HG03354 (cell line): ENCODE measurements at regions not wholly inside any gene's neighbourhood (a gene's known extent, or its start where the extent isn't known, plus 50 kb on each side); places are given as distances from the start of the nearest gene placed in this dataset.

Experiments used
- ATAC-seq: cut with Tn5 transposase; IDR thresholded peaks from one replicate; pipeline ENCODE4 v1.9.1; 2021; ENCODE audit warnings: mild to moderate bottlenecking; ENCODE audit not compliant: unreplicated experiment, poor library complexity, severe bottlenecking

- ATAC-seq: no peak
Measured at GRCh38 chr12:125262851-125263250, 197.6 kb downstream of the AACS start.

- ATAC-seq: no peak
Measured at GRCh38 chr12:125263385-125263784, 198.2 kb downstream of the AACS start.

GRCh38 chr12:125267114-125267513 lies 201.9 kb downstream of the AACS start:
- no peak for ATAC-seq

DNA sequence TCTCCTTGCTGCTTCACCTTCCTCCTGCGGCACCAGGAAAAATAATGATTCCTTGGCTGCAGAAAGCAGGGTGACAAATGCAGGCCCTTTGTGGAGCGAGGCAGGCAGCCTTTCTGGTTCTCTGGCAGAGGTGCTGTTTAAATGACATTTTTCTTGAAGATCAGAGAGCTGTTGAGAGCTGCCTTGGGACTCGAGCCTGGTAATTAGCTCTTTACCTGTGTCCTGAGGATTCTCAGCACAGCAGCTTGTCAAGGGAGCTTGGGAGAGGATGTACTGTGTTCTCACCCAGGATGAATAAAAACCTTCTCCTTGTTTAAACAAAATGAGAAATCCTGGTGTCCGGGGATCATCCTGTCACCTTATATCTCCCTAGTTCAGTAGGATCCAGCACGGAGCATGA lies 204.0 kb downstream of the AACS start:
- ATAC-seq: no peak

DNA sequence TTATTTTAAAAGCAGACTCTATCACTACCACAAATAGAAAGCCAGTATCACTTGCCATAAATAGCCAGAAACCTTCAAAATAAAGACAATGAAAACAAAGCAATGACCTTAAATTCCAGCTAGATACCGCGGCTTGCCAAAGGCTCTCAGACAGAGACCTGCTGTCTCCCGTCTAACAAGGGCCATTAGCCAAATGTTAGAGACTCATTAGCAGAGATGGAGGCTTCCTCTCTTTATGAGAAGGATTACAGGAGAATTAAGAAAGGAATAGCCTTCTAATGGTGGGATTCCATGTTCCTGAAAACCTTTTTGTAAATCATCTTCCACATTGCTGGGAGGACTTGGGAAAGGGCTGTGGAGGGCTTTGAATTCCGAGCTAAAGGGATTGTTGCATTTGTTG lies 206.7 kb downstream of the AACS start:
- no peak for ATAC-seq

- no peak for ATAC-seq
Measured at GRCh38 chr12:125272383-125272933, 207.2 kb downstream of the AACS start.

GRCh38 chr12:125276567-125276966 lies 211.3 kb downstream of the AACS start:
- ATAC-seq: no peak

DNA sequence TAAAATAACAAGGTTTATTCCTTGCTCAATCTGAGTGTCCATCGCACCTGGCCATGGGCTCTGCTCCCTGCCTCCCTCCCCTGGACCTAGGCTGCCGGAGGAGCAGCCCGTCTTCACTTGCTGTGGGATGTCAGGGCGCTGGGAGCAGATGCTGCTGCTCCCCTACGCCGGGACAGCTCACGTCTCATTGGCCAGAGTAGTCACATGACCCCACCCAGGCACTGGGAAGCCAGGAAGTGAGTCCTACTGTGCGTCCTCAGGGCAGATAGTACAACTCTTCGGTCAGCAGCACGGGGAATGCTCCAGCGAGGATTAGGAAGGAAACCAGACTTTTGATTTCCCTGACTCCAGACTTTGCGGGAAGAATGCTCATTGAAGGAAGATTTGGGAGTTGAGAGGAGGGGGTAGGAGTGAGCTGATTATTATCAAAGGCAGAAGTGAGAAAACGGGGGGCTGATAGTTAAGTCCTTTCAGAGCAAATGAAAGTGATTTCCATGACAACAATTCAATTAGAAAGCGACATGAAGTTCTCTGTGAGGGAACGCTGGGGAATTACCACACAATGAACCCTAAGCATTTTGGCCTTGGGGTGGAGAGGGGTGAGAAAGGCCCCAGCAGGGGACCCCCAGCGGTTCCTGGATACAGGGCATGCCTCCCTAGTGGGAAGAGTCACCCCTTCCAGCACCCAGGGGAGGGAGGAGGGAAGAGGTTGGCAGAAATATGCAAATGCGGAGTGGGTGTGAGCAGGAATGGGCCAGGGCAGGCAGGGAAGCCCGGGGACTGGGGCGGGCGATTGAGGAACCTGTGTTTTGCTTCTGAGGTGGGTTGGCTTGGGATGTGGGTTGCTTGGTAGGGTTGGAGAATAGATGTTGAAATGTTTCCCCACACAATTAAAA lies 215.5 kb downstream of the AACS start:
- no peak for ATAC-seq

- no peak for ATAC-seq
Measured at GRCh38 chr12:125282921-125283320, 217.7 kb downstream of the AACS start.

DNA sequence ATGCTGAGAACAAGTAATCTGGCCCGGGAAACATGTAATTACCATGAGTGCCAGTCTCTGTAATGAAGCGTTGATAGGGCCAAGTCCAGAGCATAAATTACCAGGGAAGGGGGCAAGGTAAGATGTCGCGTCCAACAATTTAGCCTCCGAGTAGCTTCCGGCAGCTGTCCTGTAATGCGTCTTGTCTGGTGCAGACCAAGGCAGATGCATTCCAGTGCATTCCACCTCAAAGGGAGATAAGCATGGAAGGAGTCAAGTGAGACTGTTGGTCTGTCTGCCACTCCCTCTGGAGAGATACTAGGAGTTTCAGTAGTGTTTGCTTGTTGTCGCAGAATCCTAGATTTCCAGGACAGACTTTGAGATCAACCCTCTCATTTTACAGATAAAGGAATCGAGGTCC lies 218.3 kb downstream of the AACS start:
- ATAC-seq: no peak

GRCh38 chr12:125284087-125284486 lies 218.9 kb downstream of the AACS start:
- ATAC-seq: no peak

GRCh38 chr12:125284945-125285685 lies 219.9 kb downstream of the AACS start:
- peak; percentile 53 for ATAC-seq

- ATAC-seq: no peak
Measured at GRCh38 chr12:125286005-125286727, 220.9 kb downstream of the AACS start.

GRCh38 chr12:125287155-125287847 lies 222.1 kb downstream of the AACS start:
- ATAC-seq: peak; percentile 45

GRCh38 chr12:125288931-125289928 lies 224.0 kb downstream of the AACS start:
- ATAC-seq: no peak

DNA sequence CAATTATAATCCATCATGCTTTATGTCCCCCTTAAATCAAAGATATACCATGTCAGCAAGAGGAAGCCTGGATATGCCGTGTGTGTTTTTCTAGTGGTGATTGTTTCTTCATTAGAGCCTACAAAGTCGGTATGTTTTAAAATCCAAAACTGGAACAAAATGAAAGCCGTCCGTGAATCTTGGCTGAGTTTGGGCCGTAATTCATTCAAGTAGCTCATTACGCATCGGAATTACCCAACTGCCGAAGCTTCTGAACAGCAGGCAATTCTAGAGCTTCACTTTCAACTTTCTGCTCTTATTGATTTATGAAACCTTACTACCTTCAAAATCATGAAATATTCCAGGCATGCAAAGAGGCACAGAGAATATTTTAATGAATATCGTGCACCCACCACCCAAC lies 224.7 kb downstream of the AACS start:
- no peak for ATAC-seq

GRCh38 chr12:125292700-125293099 lies 227.5 kb downstream of the AACS start:
- ATAC-seq: no peak

GRCh38 chr12:125295550-125295949 lies 230.3 kb downstream of the AACS start:
- ATAC-seq: no peak
